H1 (cell line): ENCODE measurements at regions not wholly inside any gene's neighbourhood (a gene's known extent, or its start where the extent isn't known, plus 50 kb on each side); places are given as distances from the start of the nearest gene placed in this dataset.
A peak's percentile ranks its signal among the peaks of the same experiment; 100 is the strongest.

Experiments
- ATF3 ChIP-seq: IDR thresholded peaks from 2 replicates; pipeline ENCODE4 v1.6.1; 2011; ENCODE audit warnings: low read depth, mild to moderate bottlenecking, low read length; ENCODE audit not compliant: insufficient read depth
- CEBPB ChIP-seq: IDR thresholded peaks from 2 replicates; pipeline ENCODE4 v1.6.1; 2012; ENCODE audit warnings: low read depth, low read length
- CREB1 ChIP-seq: IDR thresholded peaks from 2 replicates; pipeline ENCODE4 v1.6.1; 2012; ENCODE audit warnings: inconsistent platforms
- E2F6 ChIP-seq: IDR thresholded peaks from 2 replicates; pipeline ENCODE4 v1.6.1; 2012; ENCODE audit warnings: inconsistent platforms
- EP300 ChIP-seq, 2 experiments: IDR thresholded peaks; 1 replicate in 1 of 2; 2 replicates in 1 of 2; pipeline ENCODE4 v1.6.1; 2011 to 2012; ENCODE audit warnings: low read depth in 2 of 2, low read length in 2 of 2, mild to moderate bottlenecking in 2 of 2, borderline replicate concordance in 1 of 2, inconsistent platforms in 1 of 2, moderate library complexity in 1 of 2
- HDAC6 ChIP-seq: IDR thresholded peaks from one replicate; pipeline ENCODE4 v1.7.1; 2012; ENCODE audit warnings: low read depth, mild to moderate bottlenecking, inconsistent platforms, low read length, moderate library complexity
- JUND ChIP-seq: IDR thresholded peaks from 2 replicates; pipeline ENCODE4 v1.6.1; 2011; ENCODE audit warnings: mild to moderate bottlenecking, improper control_type of control experiment, low read length
- KDM4A ChIP-seq: IDR thresholded peaks from one replicate; pipeline ENCODE4 v1.7.1; 2012; ENCODE audit warnings: low read depth, mild to moderate bottlenecking, moderate library complexity, low read length, inconsistent platforms; ENCODE audit not compliant: severe bottlenecking
- MAX ChIP-seq: IDR thresholded peaks from 2 replicates; pipeline ENCODE4 v1.6.1; 2012; ENCODE audit warnings: inconsistent platforms
- PHF8 ChIP-seq: fragments of 200-600 bp; sonication (generic); conservative IDR thresholded peaks from 2 replicates; pipeline ENCODE4 v1.7.1; 2012; ENCODE audit warnings: low read depth, mild to moderate bottlenecking, inconsistent platforms, low read length, moderate library complexity
- SAP30 ChIP-seq: fragments of 300-600 bp; sonication (generic); IDR thresholded peaks from 2 replicates; pipeline ENCODE4 v1.7.1; 2012; ENCODE audit warnings: low read length, moderate library complexity, mild to moderate bottlenecking, inconsistent platforms; ENCODE audit not compliant: insufficient read depth, insufficient replicate concordance
- SP1 ChIP-seq: IDR thresholded peaks from 2 replicates; pipeline ENCODE4 v1.6.1; 2011; ENCODE audit warnings: low read depth, low read length
- SP2 ChIP-seq: IDR thresholded peaks from 2 replicates; pipeline ENCODE4 v1.6.1; 2012; ENCODE audit warnings: mild to moderate bottlenecking, low read length, inconsistent platforms
- SUZ12 ChIP-seq: fragments of 200-600 bp; sonication (generic); IDR thresholded peaks from 2 replicates; pipeline ENCODE4 v1.6.1; 2012; ENCODE audit warnings: mild to moderate bottlenecking, inconsistent platforms, low read length, moderate library complexity, mixed read lengths
- TAF1 ChIP-seq: IDR thresholded peaks from 2 replicates; pipeline ENCODE4 v1.6.1; 2011; ENCODE audit warnings: mild to moderate bottlenecking, low read depth, low read length
- TEAD4 ChIP-seq: IDR thresholded peaks from 2 replicates; pipeline ENCODE4 v1.6.1; 2012; ENCODE audit warnings: low read depth, low read length, inconsistent platforms, mixed read lengths

- TF ChIP-seq ATF3 (peak; percentile 81), E2F6 (no peak), EP300 (IDR thresholded peaks at IDR 0.05; ENCODE audit: borderline replicate concordance in 1 of 2, low read depth in 2 of 2, low read length in 2 of 2) (peak in 1 of 2 experiments; percentile 71; a peak in 1 of 3 replicates), SUZ12 (no peak), MAX (0 out of 2 replicates have a peak, but pooled peaks have one; percentile 24), JUND (peak; percentile 88), PHF8 (no peak), SP1 (peak; percentile 39; the same call in 1 of the 2 replicates), CEBPB (peak; percentile 96), CREB1 (0 out of 2 replicates have a peak, but pooled peaks have one; percentile 45), SP2 (no peak), HDAC6 (no peak), SAP30 (no peak), TAF1 (0 out of 2 replicates have a peak, but pooled peaks have one; percentile 54), TEAD4 (peak; percentile 48; the same call in 1 of the 2 replicates), KDM4A (no peak)
- TF ChIP-seq, all 59 proteins: peak for 15
These were observed 369.4 kb upstream of the IMPG1 start (continued) for GRCh38 chr6:76441875-76442274.
